RWPE1 (cell line): ENCODE measurements at regions not wholly inside any gene's neighbourhood (a gene's known extent, or its start where the extent isn't known, plus 50 kb on each side); places are given as distances from the start of the nearest gene placed in this dataset.

Source experiments
- CTCF ChIA-PET: fragments of 350-600 bp; sonication (Branson Sonifier 250); formaldehyde crosslinking; extraction: SDS; loops from one replicate; lab custom pipeline; 2021; lab: Yijun Ruan, JAX
- POLR2A ChIA-PET: fragments of 400-600 bp; formaldehyde crosslinking; extraction: SDS; loops from one replicate; lab custom pipeline; 2020; ENCODE audit warnings: antibody characterized with exemption; ENCODE audit not compliant: low non-redundant PET; lab: Yijun Ruan, JAX
- DNase-seq: peaks from one replicate; pipeline ENCODE4 v3.0.0; 2012; ENCODE audit warnings: low spot score
- H3K27ac ChIP-seq: fragments of 450-650 bp; 2 replicates; pipeline ENCODE4 v1.5.1; 2017
- TF ChIP-seq, protein P1 (sequence below): fragments of 450-650 bp; conservative IDR thresholded peaks from 2 replicates; pipeline ENCODE4 v1.5.1; 2017; ENCODE audit warnings: low read depth, mild to moderate bottlenecking

DNA sequence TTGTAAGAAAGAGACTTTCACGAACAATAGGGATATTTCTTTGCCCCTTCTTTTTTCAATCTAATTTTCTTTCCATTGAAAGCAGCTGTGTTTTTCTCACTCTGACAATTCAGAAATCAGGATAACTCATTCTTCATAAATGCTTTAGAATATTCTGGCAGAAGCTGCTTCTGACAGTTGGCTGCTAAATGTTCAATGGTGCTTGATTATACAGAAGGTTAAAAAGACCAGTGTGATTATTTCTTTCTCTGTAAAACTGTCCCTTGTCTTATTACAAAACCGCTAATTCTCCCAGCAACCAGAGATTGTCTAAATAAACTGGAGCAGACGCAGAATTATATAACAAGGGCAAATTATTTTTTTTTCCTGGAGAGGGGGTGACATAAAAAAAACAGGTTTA lies 394.4 kb downstream of the SPRY2 start:
- TF ChIP-seq, protein P1, sequence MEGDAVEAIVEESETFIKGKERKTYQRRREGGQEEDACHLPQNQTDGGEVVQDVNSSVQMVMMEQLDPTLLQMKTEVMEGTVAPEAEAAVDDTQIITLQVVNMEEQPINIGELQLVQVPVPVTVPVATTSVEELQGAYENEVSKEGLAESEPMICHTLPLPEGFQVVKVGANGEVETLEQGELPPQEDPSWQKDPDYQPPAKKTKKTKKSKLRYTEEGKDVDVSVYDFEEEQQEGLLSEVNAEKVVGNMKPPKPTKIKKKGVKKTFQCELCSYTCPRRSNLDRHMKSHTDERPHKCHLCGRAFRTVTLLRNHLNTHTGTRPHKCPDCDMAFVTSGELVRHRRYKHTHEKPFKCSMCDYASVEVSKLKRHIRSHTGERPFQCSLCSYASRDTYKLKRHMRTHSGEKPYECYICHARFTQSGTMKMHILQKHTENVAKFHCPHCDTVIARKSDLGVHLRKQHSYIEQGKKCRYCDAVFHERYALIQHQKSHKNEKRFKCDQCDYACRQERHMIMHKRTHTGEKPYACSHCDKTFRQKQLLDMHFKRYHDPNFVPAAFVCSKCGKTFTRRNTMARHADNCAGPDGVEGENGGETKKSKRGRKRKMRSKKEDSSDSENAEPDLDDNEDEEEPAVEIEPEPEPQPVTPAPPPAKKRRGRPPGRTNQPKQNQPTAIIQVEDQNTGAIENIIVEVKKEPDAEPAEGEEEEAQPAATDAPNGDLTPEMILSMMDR: no peak
- H3K27ac ChIP-seq: no peak overlapping the region
- DNase-seq: no peak
- POLR2A ChIA-PET: no interaction called here
- CTCF ChIA-PET: interaction anchor here (0.8 to 1.0 kb wide), 2 partner anchors 14 to 27 kb away, joined by 3 read pairs; no protein-coding TSS in a partner anchor

DNA sequence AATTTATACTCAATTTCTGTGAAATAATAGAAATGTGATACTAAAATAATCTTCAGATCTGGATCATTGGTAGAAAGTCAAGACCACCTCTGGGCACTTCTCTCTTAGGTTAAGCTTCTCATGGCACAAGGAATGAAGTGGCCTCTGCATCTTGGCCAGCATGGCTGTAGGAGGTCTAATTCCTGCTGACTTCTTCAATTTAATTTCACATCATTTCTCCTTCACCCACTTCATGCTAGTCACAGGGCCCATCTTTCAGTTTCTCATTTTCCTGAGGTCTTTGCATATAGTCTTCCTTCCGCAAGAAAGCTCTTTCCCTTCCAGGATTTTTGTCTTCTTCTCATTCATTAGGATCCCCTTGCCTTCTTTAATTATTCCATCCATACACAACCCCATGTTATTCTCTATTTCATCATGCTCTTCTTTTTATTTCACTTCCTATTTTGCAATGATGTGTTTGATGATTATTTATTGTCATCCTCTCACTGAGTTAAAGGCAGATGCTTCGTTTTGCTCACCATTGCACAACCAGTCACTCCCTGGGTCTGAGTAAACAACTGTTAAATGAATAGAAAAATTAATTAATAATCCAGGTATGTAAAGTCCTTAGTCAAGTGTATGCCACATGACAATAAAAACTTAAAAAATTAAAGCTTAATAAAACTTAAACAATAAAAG lies 397.4 kb downstream of the SPRY2 start:
- TF ChIP-seq, protein P1: no peak
- CTCF ChIA-PET: interaction anchor here (0.6 kb wide), 2 partner anchors 10 to 63 kb away, joined by 4 read pairs; no protein-coding TSS in a partner anchor
- DNase-seq: no peak
- POLR2A ChIA-PET: no interaction called here
- no peak overlapping the region for H3K27ac ChIP-seq

DNA sequence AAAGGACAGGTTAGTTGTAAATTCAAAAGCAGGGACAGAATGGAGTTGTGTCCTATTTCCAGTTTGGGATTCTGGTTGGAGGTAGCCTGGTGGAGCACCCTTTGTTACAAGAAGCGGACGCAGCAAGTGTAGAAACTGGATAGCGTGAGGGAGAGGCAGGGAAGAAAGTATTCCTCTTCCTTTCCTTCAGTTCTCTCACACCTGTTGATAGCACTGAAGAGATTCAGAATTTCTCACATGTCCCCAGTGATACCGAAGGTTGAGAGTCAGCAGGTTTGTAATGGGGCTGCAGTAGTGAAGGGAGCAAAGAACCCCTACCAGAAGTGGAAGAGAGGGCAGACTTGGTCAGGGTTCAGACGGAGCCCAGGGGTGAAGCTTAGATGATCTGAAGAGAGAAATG lies 399.2 kb downstream of the SPRY2 start:
- no peak for DNase-seq
- ChIA-PET CTCF (no interaction called here), POLR2A (no interaction called here)
- H3K27ac ChIP-seq: no peak overlapping the region
- TF ChIP-seq, protein P1: no peak

DNA sequence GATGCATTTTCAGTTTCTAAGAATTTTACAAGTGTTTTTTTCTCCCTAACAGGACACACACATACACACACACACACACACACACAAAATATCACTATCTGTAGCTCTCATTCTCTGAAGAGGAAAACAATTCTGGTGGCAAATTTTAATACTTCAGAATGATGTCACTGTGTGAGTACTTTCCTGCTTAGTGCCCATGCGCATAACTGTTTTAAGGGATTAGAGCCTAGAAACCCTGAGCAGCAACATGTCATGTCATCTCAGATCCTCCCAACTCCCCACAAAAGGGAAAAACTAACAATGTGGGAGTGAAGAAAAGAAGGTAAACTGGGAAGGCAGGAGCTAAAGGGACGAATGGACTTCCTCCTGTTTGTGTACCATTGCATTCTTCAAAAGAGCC lies 401.2 kb downstream of the SPRY2 start:
- CTCF ChIA-PET: no interaction called here

DNA sequence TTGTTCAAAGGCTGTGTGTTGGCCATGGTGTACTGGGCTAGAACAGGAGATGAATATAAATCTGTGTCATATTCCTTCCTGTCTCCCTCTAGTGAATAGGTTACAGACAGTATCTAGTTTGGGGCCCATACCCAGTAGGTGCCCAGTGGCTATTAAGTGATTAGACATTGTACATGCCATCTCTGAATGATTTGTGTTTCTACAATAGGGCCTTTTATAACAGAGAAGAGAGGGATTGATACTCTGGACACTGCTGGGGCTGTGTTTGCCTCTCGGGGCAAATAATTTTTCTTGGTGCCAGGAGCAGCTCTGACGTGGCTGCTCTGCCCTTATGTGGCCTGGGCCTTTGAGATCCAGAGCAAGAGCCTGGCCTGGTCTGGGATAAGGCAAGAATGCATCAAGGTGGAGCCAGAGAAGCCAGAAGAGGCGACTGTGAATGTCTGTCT lies 403.1 kb downstream of the SPRY2 start:
- no peak for DNase-seq
- TF ChIP-seq, protein P1: no peak
- H3K27ac ChIP-seq: peak overlapping the region; percentile 48; the same call in 1 of the 2 replicates
- ChIA-PET POLR2A (no interaction called here), CTCF (no interaction called here)

More for the DNA sequence above, 401.2 kb downstream of the SPRY2 start:
- POLR2A ChIA-PET: no interaction called here
- no peak for DNase-seq
- H3K27ac ChIP-seq: no peak overlapping the region
- TF ChIP-seq, protein P1: no peak

DNA sequence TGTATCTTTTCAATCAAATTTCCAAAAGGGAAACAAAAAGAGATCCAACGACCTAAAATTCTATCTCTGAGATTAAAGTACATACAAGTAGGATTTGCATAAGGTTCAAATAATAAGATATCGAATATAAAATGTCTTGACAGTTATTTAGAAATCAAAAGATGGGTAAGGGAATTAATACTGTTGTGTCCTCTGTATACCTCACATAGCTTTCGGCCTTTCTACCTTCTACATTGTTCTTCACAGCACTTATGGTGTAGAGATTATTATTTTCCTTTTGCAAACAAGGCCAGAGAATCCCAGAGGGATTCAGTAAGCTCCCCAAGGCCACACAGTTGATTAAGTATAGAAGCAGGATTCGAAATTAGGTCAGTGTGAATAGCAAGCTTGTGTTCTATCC lies 403.6 kb downstream of the SPRY2 start:
- H3K27ac ChIP-seq: no peak overlapping the region
- CTCF ChIA-PET: no interaction called here
- TF ChIP-seq, protein P1: no peak
- POLR2A ChIA-PET: no interaction called here
- no peak for DNase-seq
